ENCODE measurements at regions not wholly inside any gene's neighbourhood (a gene's known extent, or its start where the extent isn't known, plus 50 kb on each side); places are given as distances from the start of the nearest gene placed in this dataset.

DNA sequence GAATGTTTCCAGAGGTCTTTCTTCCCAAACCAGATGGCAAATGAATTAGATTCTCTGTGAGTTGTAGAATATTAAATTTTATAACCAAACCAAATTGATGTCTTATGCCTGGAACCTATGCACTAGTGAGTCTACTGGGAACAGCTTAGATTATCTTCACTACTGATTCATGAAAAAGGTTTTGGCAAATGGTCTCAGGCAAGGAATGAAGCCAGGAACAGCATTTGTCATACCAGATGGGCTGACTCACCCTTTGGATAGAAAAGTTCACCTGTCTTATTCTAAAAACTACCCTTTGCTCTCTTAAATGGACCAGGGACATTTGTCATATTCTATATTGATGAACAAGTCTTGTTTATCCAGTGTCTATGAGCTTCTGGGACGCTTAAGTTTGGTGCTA lies 135.4 kb upstream of the ECI2 start:
- H3K4me3 ChIP-seq (ENCODE audit: low read depth, low read length), result no peak overlapping the region
- DNase-seq (ENCODE audit: low read depth), result no peak
- TF ChIP-seq CTCF (IDR thresholded peaks at IDR 0.05; ENCODE audit: insufficient read depth, low read depth, low read length), result no peak

DNA sequence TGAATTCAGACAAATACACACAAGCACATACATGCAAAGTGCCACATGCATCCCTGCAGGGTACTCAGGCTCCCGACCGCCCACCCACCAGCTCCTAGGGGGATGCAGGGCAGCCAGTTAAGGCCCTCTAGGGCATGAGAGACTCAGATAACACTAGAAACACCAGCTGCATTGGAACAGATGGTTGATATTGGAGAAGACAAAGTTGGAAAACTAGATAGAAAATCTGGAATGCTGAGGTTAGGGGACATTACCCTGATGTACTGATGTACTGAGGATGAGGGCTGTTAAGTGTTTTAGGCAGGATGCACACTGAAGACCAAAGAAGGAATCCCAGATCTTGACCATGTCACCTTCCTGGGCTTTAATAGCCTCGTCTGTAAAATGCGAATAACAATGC lies 134.6 kb upstream of the ECI2 start:
- H3K4me3 ChIP-seq (ENCODE audit: low read depth, low read length), result no peak overlapping the region
- no peak for DNase-seq (ENCODE audit: low read depth)
- TF ChIP-seq CTCF (IDR thresholded peaks at IDR 0.05; ENCODE audit: insufficient read depth, low read depth, low read length), result no peak

- TF ChIP-seq CTCF (IDR thresholded peaks at IDR 0.05; ENCODE audit: insufficient read depth, low read depth, low read length), result no peak
- no peak for DNase-seq (ENCODE audit: low read depth)
- H3K4me3 ChIP-seq (ENCODE audit: low read depth, low read length), result no peak overlapping the region
Measured at GRCh38 chr6:4268171-4268570, 132.8 kb upstream of the ECI2 start.

DNA sequence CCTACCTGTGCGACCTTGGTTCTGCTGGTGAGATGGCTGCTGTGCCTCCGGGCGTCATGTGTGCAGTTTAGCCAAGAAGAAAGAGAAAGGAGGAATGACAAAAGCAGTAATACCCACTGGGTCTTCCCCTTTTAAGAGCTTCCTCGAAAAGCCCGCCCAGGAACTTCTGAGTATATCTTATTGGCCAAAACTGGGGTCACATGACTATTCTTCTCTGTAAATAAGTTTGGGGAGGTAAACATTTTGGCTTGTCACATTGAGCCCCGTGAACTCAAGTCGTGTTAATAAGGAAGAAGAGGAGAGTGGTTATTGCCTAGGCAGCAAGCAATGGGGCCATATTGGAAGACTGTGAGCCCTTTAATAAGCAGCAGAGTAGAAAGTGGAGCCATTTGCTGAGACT lies 130.4 kb upstream of the ECI2 start:
- no peak for DNase-seq (ENCODE audit: low read depth)
- TF ChIP-seq CTCF (IDR thresholded peaks at IDR 0.05; ENCODE audit: insufficient read depth, low read depth, low read length), result no peak
- no peak overlapping the region for H3K4me3 ChIP-seq (ENCODE audit: low read depth, low read length)

- no peak overlapping the region for H3K4me3 ChIP-seq (ENCODE audit: low read depth, low read length)
- TF ChIP-seq CTCF (IDR thresholded peaks at IDR 0.05; ENCODE audit: insufficient read depth, low read depth, low read length), result no peak
- no peak for DNase-seq (ENCODE audit: low read depth)
Measured at GRCh38 chr6:4264601-4265000, 129.2 kb upstream of the ECI2 start.

- DNase-seq (ENCODE audit: low read depth), result no peak
- no peak overlapping the region for H3K4me3 ChIP-seq (ENCODE audit: low read depth, low read length)
- TF ChIP-seq CTCF (IDR thresholded peaks at IDR 0.05; ENCODE audit: insufficient read depth, low read depth, low read length), result no peak
Measured at GRCh38 chr6:4264081-4264480, 128.7 kb upstream of the ECI2 start.

GRCh38 chr6:4262526-4262925 lies 127.2 kb upstream of the ECI2 start:
- no peak for DNase-seq (ENCODE audit: low read depth)
- TF ChIP-seq CTCF (IDR thresholded peaks at IDR 0.05; ENCODE audit: insufficient read depth, low read depth, low read length), result no peak
- no peak overlapping the region for H3K4me3 ChIP-seq (ENCODE audit: low read depth, low read length)

Measured in fibroblast of villous mesenchyme (primary cell).